HG03135 (cell line): ENCODE measurements at regions not wholly inside any gene's neighbourhood (a gene's known extent, or its start where the extent isn't known, plus 50 kb on each side); places are given as distances from the start of the nearest gene placed in this dataset.
"Not testable (repeated sequence)": the region's sequence is repeated elsewhere in the genome, so short reads cannot be mapped to it uniquely, and the experiment has no call there.

Experiments used
- ATAC-seq: cut with Tn5 transposase; IDR thresholded peaks from one replicate; pipeline ENCODE4 v1.9.1; 2021; ENCODE audit warnings: mild to moderate bottlenecking, moderate library complexity; ENCODE audit not compliant: unreplicated experiment

GRCh38 chr3:197408177-197408957 lies 110.0 kb upstream of the DLG1 start:
- ATAC-seq, result no peak

DNA sequence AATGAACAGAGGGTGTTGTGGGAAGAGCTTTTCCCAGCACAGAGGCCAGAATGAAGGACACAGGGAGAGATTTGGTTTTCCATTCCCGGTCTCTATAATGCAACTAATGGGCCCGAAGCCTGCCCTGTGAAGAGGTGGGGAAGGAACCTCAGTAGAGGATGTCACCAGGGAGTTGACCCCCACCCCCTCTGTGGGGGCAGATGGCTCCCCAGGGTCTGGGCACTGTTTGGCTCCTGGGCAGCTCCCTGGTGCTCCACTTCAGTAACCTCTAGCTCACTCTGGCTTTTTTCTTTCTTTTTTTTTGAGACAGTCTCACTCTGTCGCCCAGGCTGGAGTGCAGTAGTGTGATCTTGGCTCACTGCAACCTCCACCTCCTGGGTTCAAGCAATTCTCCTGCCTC lies 109.1 kb upstream of the DLG1 start:
- ATAC-seq, result no peak

- no peak for ATAC-seq
Measured at GRCh38 chr3:197407053-197407452, 108.6 kb upstream of the DLG1 start.

DNA sequence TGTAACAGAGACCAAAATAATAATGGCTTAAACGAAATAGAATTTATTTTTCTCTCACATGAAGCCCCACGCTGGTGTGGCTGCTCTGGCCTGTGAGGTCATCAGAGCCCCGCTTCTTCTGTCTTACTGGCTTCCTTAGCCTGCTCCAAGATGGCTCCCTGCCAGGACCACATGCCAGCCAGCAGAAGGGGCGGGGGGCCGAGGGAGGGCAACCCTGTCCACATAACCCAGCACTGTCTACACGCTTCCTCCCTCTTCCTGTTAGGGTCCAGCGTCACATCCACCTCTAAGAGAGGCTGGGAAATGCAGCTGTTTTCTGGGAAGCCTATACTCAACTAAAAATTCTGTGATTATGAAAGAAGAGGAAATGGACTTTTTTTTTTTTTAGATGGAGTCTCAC lies 107.9 kb upstream of the DLG1 start:
- no peak for ATAC-seq

DNA sequence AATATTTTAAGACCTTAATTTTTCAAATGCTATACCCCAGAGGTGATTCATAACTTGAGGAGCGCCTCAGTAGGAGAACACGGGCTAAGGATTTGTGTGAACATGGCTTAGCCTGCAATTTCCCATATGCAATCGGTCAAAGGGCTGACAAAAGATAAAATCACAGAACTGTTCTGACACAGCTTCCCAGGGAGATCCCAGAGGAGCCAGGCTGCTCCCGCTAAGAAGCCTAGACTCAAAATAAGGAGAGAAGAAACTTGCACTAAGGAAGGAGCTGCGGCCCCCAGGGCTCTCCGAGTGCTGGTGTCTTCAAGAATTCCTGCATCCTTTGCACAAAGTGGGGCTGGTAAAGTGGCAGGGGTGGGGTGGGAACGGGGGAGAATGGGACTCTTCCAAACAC lies 106.3 kb upstream of the DLG1 start:
- ATAC-seq, result no peak

- ATAC-seq, result no peak
Measured at GRCh38 chr3:197404030-197404429, 105.6 kb upstream of the DLG1 start.

- ATAC-seq, result not testable (repeated sequence)
Measured at GRCh38 chr3:197402401-197402800, 104.0 kb upstream of the DLG1 start.

DNA sequence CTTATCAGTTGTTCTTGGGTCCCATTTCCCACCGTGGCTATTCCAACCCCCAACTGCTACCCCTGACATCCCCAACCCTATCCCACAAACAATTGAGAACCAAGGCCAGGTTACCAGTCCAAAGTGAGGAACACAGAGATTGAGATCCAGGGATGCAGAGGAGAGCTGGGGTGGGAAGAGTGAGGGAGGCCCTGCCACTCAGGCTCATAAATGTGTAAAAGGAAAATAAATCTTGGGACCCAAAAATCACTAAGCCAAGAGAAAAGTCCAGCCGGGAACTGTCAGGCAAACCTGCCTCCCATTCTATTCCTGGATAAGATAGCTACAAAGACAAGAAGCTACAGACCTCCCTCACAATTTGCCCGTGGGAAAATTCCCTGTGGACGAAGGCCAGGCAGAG lies 101.1 kb upstream of the DLG1 start:
- ATAC-seq, result no peak

DNA sequence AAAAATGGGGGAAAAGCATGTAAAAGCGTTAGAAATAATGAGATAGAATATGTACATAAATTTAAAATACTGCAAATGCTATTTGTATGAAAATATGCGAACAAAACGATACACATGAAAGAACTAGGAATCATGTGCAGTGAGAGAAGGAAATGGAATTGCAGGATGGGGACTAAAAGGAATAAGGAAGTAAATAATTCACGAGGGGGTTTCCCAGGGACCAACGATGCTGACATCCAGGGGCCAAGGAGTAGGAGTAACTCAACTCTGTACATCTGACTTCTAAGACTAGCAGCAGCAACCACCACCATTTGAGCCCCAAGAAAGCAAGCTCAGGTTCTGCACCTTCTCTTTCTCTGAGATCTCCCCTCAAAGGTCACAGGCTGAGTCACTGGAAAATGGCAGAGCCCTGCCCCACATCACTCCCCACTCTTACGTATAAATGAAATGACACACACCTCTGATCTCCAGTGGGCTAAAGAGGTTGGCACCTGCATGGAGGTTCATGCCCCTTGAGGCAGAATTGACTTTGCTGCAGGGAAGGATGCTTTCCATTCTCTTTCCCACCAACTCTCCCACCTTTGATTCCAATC lies 100.0 kb upstream of the DLG1 start:
- no peak for ATAC-seq

- ATAC-seq, result no peak
Measured at GRCh38 chr3:197397838-197398237, 99.4 kb upstream of the DLG1 start.

DNA sequence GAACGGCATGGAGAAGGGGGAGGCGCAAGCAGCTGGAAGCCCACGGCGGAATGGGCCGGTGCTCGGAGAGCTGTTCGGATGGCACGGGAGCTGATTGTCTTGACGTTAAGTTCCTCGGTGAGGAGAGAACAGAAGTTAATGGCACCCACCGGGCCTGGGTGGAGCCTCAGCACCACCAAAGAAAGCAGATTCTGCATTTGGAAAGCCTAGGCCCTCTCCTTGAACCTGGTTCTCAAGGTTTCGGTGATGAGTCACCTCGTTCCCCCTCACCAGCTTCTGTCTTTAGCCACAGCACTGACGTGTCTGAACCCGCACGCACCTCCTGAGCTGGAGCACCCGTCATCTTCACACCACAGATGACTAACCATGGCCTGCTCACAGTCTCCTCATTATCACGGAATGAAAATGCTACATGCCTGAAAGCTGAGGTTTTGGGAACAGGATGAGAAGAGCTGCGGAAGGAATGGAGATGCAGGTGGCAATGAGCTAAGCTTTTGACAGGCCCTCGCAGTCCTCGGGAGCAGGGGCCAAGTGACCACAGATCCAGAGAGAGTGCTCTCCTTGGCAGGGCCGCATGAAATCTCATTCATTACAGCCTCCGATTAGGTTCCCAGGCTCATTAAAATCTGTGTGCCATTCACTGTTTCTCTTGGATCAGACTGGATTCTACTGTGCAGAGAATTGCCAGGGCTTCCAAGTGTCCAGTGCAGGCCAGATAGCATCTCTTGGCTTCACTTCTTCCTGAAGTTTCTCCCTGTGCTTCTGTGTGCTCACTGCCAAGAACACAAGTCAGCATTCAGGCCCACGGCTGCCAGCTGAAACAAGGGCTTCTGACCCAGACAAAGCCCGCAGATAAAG lies 96.3 kb upstream of the DLG1 start:
- no peak for ATAC-seq

GRCh38 chr3:197394126-197394463 lies 95.7 kb upstream of the DLG1 start:
- not testable (repeated sequence) for ATAC-seq

DNA sequence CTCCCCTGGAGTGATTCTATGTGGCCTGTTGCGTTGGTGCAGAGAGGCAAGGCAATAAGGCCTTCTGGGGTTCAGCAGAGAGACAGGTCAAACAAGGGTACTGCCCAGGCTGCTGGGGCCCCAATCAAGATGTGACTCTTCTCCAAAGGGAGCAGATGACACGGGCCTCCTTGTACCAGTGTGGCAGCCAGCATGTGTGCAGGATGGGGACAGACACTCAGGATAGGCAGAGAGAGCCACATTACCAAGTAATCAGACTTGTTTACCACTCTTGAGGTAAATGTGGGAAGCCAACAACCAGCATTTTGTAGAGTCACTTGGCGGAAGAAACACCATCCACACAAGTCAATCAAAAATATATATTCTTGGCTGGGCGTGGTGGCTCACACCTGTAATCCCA lies 95.3 kb upstream of the DLG1 start:
- ATAC-seq, result no peak

- ATAC-seq, result no peak
Measured at GRCh38 chr3:197392961-197393360, 94.5 kb upstream of the DLG1 start.

DNA sequence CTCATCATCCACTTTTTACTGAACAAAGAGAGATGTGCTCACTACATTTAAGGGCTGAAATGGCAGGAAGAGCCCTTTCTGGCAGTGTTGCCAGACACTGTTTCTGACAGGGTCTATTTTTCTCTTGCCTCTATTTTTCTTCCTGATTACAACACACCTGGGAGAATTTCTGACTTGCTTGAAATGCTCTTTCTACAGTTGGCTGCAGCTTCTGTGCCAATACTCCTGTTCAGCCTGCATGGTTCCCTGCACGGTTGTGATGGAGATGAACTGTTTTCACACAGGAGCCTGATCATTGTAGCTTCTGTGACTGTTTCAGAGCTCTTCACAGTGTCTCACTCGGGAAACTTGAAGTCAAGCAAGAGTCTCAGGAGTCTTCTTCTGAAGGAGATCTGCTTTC lies 83.0 kb upstream of the DLG1 start:
- no peak for ATAC-seq

DNA sequence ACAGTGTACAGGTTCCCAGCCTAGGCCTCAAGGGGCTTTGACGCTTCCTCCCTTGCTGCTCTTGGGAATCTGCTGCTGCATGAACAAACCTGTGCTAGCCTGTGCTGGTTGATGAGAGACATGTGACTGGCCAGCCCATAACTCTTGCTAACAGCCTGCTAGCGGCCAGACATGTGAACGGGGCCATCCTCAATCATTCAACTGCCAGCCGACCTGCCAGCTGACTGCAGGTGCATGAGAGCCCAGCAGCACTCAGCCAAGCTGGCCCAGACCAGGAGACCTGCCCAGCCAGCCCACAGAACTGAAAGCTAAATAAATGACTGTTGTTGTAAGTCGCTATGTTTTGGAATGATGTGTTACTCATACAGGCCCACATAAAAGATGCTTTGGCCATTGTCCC lies 82.4 kb upstream of the DLG1 start:
- no peak for ATAC-seq

DNA sequence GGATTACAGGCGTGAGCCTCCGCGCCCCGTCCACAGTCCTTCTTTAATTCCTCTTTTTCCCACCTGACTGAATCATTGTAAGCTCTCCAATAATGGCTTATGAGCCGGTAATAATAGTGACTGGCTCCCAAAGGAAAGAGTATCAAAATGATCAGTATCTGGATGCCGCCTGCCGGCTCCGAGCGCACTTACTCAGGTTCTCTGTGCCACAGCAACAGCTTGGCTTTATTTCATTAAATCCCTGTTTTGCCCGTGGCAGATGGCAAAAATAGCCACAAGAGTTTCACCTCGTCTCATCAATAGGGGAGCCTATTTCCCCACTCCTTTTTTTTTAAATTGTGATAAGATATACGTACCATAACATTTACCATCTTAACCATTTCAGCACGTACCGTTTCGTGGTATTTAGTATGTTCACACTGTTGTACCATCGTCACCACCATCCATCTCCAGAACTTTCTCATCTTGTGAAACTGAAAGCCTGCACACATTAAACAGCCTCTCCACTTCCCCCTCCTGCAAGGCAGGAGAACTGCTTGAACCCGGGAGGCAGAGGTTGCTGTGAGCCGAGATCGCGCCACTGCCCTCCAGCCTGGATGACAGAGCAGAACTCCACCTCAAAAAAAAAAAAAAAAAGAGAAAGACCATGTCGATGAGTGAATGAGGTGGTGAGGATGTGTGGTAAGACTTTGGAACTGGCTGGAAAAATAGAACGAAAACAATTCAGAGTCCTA lies 80.7 kb upstream of the DLG1 start:
- no peak for ATAC-seq

GRCh38 chr3:197376735-197377555 lies 78.5 kb upstream of the DLG1 start:
- ATAC-seq, result no peak

- ATAC-seq, result no peak
Measured at GRCh38 chr3:197376020-197376419, 77.6 kb upstream of the DLG1 start.

GRCh38 chr3:197375001-197375441 lies 76.6 kb upstream of the DLG1 start:
- ATAC-seq, result no peak
